WTC11 (cell line): ENCODE measurements at regions not wholly inside any gene's neighbourhood (a gene's known extent, or its start where the extent isn't known, plus 50 kb on each side); places are given as distances from the start of the nearest gene placed in this dataset.

Experiments used
- KAT7 ChIP-seq: sonication (generic); formaldehyde crosslinking; IDR thresholded peaks from 2 replicates; pipeline ENCODE4 v1.8.1; 2023; ENCODE audit warnings: missing genetic modification reagents, mild to moderate bottlenecking, borderline replicate concordance
- TEAD4 ChIP-seq: sonication (generic); formaldehyde crosslinking; IDR thresholded peaks from 2 replicates; pipeline ENCODE4 v1.8.0; 2022; ENCODE audit warnings: mild to moderate bottlenecking, missing genetic modification reagents
- TF ChIP-seq, protein P1 (sequence below): sonication (generic); formaldehyde crosslinking; IDR thresholded peaks from 2 replicates; pipeline ENCODE4 v1.8.0; 2023; ENCODE audit warnings: missing genetic modification reagents, mild to moderate bottlenecking, borderline replicate concordance

DNA sequence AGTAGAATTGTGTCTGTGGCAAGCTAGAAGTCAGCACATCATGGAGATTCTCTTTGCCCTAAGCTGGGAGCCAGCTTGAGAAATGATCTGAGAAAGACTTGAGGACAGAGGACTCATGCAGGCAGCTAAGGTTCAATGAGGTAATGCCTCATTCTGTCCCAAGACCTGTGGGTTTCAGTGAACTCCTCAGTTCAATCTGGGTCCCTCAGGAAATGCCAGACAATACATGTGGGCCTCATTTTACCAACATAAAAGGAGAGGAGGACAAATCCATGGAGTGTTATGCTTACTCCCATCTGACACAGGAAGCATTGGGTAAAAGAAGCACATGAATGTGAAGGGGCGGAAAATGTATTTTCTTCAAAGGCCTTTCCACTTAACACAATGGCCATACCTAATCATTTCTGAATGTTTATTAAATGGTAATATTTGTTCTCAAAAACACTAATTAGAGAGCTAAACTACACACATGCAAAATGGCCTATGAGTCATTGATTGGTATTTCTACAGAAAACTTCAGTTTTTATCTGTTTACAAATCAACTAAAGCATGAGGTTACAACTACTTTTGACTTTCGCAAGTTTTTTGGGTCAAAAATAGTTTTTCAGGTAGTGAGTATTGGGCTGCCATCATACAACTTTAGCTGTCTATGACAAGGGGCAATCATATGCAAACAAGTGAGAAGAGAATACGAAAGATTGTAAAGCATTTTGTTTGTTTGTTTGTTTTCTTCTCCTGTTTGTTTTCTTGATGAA, 205.3 kb downstream of the CHRM2 start (continued):
- TF ChIP-seq, protein P1, sequence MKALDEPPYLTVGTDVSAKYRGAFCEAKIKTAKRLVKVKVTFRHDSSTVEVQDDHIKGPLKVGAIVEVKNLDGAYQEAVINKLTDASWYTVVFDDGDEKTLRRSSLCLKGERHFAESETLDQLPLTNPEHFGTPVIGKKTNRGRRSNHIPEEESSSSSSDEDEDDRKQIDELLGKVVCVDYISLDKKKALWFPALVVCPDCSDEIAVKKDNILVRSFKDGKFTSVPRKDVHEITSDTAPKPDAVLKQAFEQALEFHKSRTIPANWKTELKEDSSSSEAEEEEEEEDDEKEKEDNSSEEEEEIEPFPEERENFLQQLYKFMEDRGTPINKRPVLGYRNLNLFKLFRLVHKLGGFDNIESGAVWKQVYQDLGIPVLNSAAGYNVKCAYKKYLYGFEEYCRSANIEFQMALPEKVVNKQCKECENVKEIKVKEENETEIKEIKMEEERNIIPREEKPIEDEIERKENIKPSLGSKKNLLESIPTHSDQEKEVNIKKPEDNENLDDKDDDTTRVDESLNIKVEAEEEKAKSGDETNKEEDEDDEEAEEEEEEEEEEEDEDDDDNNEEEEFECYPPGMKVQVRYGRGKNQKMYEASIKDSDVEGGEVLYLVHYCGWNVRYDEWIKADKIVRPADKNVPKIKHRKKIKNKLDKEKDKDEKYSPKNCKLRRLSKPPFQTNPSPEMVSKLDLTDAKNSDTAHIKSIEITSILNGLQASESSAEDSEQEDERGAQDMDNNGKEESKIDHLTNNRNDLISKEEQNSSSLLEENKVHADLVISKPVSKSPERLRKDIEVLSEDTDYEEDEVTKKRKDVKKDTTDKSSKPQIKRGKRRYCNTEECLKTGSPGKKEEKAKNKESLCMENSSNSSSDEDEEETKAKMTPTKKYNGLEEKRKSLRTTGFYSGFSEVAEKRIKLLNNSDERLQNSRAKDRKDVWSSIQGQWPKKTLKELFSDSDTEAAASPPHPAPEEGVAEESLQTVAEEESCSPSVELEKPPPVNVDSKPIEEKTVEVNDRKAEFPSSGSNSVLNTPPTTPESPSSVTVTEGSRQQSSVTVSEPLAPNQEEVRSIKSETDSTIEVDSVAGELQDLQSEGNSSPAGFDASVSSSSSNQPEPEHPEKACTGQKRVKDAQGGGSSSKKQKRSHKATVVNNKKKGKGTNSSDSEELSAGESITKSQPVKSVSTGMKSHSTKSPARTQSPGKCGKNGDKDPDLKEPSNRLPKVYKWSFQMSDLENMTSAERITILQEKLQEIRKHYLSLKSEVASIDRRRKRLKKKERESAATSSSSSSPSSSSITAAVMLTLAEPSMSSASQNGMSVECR (CRISPR knock-in tag) = no peak
- TF ChIP-seq TEAD4 = no peak
- TF ChIP-seq KAT7 = no peak
